NCI-H2107 (cell line): ENCODE measurements at regions not wholly inside any gene's neighbourhood (a gene's known extent, or its start where the extent isn't known, plus 50 kb on each side); places are given as distances from the start of the nearest gene placed in this dataset.
"Not testable (repeated sequence)": the region's sequence is repeated elsewhere in the genome, so short reads cannot be mapped to it uniquely, and the experiment has no call there.

Experiments used
- DNase-seq: peaks from one replicate; lab custom pipeline; 2025; lab: John Stamatoyannopoulos, UW

DNA sequence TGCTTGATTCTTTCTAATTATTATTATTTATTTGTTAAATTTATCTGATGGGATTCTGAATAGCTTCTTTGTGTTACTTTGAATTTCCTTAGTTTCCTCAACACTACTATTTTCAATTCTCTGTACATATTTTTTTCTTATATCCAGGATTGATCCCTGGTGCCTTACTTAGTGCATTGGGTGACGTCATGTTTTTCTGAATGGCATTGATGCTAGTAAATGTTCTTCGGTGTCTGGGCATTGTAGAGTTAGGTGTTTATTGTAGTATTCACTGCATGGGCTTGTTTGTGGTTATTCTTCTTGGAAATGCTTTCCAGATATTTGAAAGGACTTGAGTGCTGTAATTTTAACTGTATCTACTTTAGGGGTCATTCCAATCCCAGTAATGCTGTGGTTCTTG lies 938.1 kb downstream of the FAM133A start:
- DNase-seq, result no peak

GRCh38 chrX:94633237-94633636 lies 959.2 kb downstream of the FAM133A start:
- DNase-seq, result no peak

GRCh38 chrX:94635003-94635402 lies 961.0 kb downstream of the FAM133A start:
- DNase-seq, result no peak

GRCh38 chrX:94645726-94646125 lies 971.7 kb downstream of the FAM133A start:
- DNase-seq, result no peak

GRCh38 chrX:94655180-94655579 lies 981.2 kb downstream of the FAM133A start:
- DNase-seq, result no peak

GRCh38 chrX:94662689-94663088 lies 988.7 kb downstream of the FAM133A start:
- no peak for DNase-seq

DNA sequence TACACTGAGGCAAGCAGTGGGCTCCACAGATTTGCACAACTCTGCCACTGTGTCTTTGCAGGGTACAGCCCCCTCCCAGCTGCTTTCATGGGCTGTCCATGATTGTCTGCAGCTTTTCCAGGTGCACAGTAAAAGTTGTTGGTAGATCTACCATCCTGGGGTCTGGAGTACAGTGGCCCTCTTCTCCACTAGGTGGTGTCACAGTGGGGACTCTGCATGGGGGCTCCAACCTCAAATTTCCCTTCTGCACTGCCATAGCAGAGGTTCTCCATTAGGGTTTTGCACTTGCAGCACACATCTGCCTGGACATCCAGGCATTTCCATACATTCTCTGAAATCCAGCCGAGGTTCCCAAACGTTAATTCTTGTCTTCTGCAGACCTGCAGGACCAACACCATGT lies 1002.3 kb downstream of the FAM133A start:
- DNase-seq, result no peak

- DNase-seq, result no peak
These were observed 1012.1 kb downstream of the FAM133A start for GRCh38 chrX:94686071-94686470.

DNA sequence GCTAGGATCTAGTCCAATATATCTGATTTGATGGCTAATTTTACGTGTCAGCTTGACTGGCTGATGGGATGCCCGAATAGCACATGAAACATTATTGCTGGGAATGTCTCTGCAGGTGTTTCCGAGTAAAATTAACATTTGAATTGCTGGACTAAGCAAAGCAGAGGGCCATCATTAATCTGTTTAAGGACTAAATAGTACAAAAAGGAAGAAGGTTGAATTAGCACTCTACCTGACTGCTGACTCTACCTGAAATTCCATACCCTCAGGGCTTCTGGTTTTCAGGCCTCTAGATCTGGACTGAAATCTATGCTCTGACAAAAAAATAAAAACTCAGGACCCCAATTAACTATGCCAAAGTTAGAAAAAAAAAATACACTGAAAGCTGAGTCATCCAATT lies 1021.9 kb downstream of the FAM133A start:
- no peak for DNase-seq

DNA sequence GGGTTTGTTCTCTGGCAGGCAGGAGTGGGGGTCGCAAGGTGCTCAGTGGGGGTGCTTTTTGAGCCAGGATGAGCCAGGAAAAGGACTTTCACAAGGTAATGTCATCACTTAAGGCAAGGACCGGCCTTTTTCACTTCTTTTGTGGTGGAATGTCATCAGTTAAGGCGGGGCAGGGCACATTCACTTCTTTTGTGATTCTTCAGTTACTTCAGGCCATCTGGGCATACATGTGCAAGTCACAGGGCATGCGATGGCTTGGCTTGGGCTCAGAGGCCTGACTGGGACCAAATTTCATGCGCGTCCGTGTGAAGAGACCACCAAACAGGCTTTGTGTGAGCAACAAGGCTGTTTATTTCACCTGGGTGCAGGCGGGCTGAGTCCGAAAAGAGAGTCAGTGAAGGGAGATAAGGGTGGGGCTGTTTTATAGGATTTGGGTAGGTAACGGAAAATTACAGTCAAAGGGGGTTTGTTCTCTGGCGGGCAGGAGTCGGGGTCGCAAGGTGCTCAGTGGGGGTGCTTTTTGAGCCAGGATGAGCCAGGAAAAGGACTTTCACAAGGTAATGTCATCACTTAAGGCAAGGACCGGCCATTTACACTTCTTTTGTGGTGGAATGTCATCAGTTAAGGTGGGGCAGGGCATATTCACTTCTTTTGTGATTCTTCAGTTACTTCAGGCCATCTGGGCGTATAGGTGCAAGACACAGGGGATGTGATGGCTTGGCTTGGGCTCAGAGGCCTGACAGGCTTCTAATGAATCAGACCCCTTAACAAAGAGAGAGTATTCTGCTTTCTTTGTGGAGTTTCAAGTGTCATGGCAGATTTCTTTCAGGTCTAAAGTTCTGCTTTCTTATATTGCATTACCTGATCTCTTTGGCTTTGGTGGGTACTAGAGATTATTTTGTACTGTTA lies 1030.6 kb downstream of the FAM133A start:
- DNase-seq, result not testable (repeated sequence)

- no peak for DNase-seq
These were observed 1047.4 kb downstream of the FAM133A start for GRCh38 chrX:94721386-94721785.

- DNase-seq, result no peak
These were observed 1048.6 kb downstream of the FAM133A start for GRCh38 chrX:94722578-94722977.

- no peak for DNase-seq
These were observed 1068.8 kb downstream of the FAM133A start for GRCh38 chrX:94742772-94743171.

DNA sequence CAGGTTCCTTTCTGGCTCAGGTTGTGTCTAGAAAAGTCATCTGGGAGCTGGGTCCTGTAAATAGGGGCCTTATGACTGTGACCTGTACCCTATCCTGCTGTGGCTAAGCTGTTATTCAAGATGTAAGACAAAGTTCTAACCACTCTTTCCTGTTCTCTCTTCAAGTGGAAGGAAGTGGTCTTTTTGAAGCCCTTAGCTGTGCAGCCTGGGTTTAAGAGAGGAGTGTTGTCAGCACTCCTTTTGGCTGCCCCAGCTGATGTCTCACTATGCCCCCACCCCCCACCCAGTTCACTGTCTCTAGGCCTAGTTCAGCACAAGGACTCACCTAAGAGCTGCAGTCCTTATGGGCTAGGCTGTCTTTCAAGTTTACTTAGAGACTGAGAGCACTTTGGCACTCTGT lies 1069.5 kb downstream of the FAM133A start:
- DNase-seq, result no peak

DNA sequence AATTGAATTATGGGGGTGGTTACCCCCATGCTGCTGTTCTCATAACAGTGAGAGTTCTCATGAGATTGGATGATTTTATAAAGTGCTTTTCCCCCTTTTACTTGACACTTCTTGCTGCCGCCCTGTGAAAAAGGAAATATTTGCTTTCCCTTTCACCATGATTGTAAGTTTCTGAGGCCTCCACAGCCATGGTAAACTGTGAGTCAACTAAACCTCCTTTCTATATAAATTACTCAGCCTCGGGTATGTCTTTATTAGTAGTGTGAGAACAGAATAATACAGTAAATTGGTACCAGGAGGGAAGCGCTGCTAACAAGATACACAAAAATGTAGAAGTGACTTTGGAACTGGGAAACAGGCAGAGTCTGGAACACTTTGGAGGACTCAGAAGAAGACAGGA lies 1070.8 kb downstream of the FAM133A start:
- no peak for DNase-seq

DNA sequence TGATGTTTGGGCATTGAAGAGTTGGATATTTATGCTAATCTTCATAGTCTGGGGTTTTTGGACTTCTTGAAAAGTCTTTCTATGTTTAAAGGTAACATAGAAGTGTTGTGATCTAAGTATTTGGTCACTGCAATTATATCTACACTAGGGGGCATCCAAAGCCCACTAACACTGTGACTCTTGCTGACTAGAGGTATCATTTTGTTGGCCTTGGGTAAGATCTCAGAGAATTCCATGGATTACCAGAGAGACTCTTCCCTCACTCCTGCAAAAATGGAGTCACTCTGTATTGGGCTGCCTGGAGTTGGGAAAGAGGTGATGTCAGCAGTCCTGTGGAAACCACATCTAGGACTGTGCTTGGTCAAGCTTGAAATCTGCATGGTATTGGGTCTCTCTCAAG lies 1077.6 kb downstream of the FAM133A start:
- no peak for DNase-seq

DNA sequence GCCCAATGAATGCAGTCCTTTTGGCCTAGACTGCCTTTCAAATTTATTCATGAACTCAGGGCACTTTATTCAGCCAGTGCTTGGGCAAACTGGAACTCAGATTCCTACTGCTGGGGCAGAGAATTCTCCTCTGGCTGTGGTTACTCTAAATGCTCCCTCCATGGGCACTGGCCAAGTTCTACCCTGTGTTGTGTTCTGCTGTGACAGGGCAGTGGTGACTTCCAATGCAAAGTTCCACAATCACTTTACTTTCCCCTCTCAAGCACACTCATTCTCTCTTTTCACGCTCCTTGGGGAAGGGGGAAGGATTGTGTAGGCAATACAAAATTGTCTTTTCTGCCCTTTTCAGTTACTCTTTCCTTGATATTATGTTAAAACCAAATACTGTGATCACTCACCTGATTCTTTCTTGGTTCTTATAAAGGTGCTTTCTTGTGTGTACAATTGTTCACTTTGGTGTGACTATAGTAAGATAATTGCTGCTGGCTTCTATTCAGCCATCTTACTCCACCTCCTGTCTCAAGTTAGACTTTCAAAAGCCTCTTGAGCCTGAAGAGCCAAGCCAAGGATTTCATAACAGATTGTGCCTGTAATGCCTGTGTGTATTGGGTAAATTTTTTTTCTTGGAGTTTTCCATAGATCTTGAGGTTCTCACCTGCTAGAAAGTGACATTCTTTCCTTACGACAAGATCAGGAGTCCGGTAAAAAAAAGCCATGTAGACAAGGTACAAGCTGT lies 1078.6 kb downstream of the FAM133A start:
- DNase-seq, result no peak

GRCh38 chrX:94758130-94758529 lies 1084.1 kb downstream of the FAM133A start:
- DNase-seq, result no peak

- DNase-seq, result no peak
These were observed 1101.6 kb downstream of the FAM133A start for GRCh38 chrX:94775640-94776039.

DNA sequence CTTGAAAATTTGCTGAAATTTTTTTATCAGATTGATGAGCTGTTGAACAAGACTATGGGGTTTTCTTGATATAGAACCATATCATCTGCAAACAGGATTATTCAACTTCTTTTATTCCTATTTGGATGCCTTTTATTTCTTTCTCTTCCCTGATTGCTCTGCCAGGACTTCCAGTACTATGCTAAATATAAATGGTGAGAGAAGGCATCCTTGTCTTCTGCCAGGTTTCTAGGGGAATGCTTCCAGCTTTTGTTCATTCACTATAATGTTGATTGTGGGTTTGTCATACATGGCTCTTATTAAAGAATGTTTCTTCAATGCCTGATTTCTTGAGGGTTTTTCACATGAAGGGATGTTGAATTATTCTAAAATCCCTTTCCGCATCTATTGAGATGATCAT lies 1139.5 kb downstream of the FAM133A start:
- DNase-seq, result no peak

DNA sequence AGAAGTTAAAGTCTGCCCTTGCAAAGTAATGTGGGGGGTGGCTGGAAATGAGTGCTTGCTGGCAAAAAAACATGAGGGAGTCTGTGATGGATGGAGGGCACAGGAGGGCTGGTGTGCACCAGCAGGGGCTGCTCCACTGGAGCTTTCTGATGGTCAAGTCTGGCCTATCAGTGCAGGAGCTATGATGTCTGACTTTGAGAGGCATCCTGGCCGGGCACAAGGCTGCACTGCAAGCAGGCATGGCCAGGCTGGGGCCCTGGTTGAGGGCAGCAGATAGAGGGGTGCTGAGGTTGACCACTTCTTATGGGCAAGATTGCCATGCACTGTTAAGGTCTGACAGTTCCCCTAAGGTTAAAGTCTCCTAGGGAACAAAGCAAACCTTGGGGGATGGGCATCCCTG lies 1140.2 kb downstream of the FAM133A start:
- no peak for DNase-seq

DNA sequence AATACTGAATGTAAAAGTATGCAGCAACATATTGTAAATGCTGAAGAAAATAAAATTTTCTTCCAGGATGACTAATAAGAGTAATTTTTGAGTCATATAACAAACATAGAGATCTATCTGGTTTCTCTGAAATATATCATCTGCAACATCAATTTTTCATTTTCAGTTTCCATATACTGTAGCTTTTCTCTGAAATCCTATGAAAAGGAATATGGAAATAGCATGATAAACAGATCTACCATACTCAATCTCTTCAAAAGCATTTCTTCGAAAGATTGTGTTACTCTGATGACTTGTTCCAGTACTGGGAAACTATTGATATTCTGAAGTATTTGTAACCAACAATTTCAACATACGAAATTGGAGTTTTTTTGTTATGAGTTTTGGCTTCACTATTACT lies 1156.7 kb downstream of the FAM133A start:
- DNase-seq, result no peak

DNA sequence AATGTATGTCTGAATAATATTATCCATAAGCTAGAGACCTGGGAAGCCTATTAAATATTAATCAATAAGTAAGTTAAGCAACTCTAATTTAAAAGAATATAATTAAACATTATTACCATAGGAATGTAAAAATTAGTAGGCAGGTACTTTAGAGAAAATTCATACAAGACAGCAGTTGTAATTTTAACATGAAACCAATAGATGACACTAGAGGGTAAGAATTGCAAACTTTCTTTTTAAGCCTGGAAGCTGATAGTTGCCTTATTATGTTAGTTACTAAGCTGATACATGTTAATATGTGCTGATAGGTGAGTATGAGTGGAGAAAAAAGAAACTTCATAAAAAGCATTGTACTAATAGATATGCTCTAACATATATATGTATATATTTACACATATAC lies 1157.4 kb downstream of the FAM133A start:
- no peak for DNase-seq
